Spinal cord (tissue), 9 donors: ENCODE measurements at regions not wholly inside any gene's neighbourhood (a gene's known extent, or its start where the extent isn't known, plus 50 kb on each side); places are given as distances from the start of the nearest gene placed in this dataset.

Source experiments
- DNase-seq, 6 donors: peaks; one replicate each; pipeline versions ENCODE4 v3.0.0 to v3.0.0-alpha.2; 2013 to 2015; ENCODE audit warnings: low spot score in 6 of 6, low read depth in 4 of 6
- H3K27ac ChIP-seq: one replicate; pipeline ENCODE4 v1.5.1; 2013; ENCODE audit warnings: low read depth, low read length, control low read depth
- H3K27me3 ChIP-seq: one replicate; pipeline ENCODE4 v1.6.1; 2013; ENCODE audit warnings: low read length; ENCODE audit not compliant: control insufficient read depth, insufficient read depth
- H3K36me3 ChIP-seq: one replicate; pipeline ENCODE4 v1.6.1; 2013; ENCODE audit warnings: low read length; ENCODE audit not compliant: control insufficient read depth, insufficient read depth
- H3K4me1 ChIP-seq: one replicate; pipeline ENCODE4 v1.6.1; 2013; ENCODE audit warnings: low read length; ENCODE audit not compliant: control insufficient read depth, insufficient read depth
- H3K4me3 ChIP-seq: one replicate; pipeline ENCODE4 v1.5.1; 2013; ENCODE audit warnings: low read depth, low read length, control low read depth
- H3K9me3 ChIP-seq: one replicate; pipeline ENCODE4 v1.6.1; 2013; ENCODE audit warnings: low read length; ENCODE audit not compliant: control insufficient read depth, insufficient read depth
- WGBS: methylation state at CpG from one replicate; pipeline ENCODE4 v1.1.5; 2013; ENCODE audit warnings: missing lambda C conversion rate; ENCODE audit not compliant: insufficient coverage; 5-methylcytosine and 5-hydroxymethylcytosine counted together
- donor health status: healthy.

DNA sequence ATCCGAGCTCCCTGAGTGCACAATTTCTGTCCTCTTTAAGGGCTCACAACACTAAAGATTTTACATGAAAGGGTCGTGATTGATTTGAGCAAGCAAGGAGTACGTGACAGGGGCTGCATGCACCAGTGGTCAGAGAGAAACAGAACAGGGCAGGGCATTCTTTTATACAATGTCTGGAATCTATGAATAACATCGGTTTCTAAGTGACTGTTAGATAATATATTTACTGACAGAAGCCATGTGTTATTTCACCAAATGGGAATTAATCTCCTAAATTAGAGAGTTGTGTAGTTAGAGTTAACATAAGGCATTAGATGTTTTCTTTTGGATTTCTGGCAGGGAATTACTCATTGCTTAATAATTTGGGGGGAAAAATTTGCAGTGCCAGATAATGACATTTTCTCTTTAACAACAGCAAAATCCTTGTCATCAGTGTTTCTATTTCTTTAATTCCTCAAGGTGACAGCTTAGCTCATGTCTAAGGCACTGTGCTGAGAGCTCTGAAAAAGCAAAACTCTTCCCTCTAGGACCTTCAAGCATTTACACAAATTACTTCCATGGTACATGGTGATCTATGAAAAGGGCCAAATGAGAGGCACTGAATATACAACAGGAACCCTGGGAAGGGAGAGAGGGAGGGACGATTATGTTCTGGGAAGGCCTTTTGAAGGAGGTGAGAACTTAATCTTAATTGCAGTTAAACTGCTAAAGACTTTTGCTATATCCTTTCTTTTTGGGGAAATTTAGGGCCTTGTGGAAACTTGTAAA, 145.0 kb downstream of the RTL3 start:
- H3K4me1 ChIP-seq = no peaks in the 10 kb centered on the region
- no peak overlapping the region for H3K4me3 ChIP-seq
- no CpG with 5 or more reads among the region's 5 CpGs for WGBS
- H3K9me3 ChIP-seq = no peaks in the 10 kb centered on the region
- no peak for DNase-seq
- H3K36me3 ChIP-seq = no peaks in the 10 kb centered on the region
- H3K27me3 ChIP-seq = no peaks in the 10 kb centered on the region
- no peak overlapping the region for H3K27ac ChIP-seq

DNA sequence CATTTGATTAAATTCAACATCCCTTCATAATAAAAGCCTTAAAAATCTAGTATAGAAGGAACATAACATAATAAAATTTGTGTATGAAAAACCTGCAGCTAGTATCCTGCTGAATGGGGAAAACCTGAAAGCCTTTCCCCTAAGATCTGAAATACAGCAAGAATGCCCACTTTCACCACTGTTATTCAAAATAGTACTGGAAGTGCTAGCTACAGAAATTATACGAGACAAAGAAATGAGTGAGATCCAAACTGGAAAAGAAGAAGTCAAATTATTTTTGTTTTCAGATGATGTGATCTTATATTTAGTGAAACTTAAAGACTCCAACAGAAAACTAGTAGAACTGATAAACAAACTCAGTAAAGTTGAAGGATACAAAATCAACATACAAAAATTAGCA, 152.9 kb downstream of the RTL3 start:
- Histone ChIP-seq H3K4me3 (no peak overlapping the region), H3K27me3 (no peaks in the 10 kb centered on the region), H3K9me3 (peaks cover 2% of the 10 kb centered on the region), H3K4me1 (no peaks in the 10 kb centered on the region), H3K27ac (no peak overlapping the region), H3K36me3 (no peaks in the 10 kb centered on the region)
- DNase-seq = no peak
- no CpG with 5 or more reads among the region's 1 CpG for WGBS

DNA sequence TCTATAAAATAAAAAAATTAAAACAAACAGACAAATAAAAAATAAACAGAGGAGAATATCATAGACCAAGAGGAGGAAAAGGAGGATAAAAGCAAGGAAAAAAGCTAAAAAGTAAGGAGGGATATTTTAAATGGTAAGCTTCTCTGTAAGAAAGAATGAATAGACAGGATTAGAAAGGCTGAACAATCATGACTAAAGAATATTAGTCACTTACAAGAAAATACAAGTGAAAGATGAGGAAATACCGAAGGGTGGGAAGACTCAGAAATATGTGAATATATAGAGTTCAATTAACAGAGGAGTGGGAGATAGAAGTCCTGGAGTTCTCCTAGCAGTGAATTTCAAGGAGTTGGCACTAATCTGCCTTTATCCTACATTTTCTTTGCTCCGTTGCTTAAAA, 162.6 kb downstream of the RTL3 start:
- DNase-seq = no peak
- no peaks in the 10 kb centered on the region for H3K36me3 ChIP-seq
- H3K27ac ChIP-seq = no peak overlapping the region
- no peaks in the 10 kb centered on the region for H3K27me3 ChIP-seq
- WGBS = no CpG with 5 or more reads among the region's 2 CpGs
- H3K9me3 ChIP-seq = no peaks in the 10 kb centered on the region
- no peaks in the 10 kb centered on the region for H3K4me1 ChIP-seq
- no peak overlapping the region for H3K4me3 ChIP-seq

DNA sequence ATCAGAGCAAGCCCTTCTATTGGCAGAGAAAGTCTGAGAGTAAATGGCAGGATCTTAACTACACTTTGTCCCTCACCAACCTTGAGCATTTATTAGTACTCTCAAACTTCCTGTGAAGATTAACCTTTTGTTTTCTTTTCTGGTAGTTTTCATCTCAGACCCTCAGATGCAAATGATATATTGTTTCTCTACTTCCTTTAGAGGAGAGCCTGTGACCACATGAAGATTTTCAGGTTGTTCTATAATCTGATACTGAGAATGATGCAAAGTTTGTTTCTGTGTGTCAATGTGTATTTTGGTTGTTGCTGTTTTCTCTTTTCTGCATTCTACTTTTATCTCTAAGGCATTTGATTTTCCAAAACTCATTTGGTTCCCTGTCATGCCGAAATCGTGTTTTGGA, 165.8 kb upstream of the CYSLTR1 start:
- Histone ChIP-seq H3K27ac (no peak overlapping the region), H3K36me3 (no peaks in the 10 kb centered on the region), H3K4me1 (no peaks in the 10 kb centered on the region), H3K4me3 (no peak overlapping the region), H3K9me3 (no peaks in the 10 kb centered on the region), H3K27me3 (no peaks in the 10 kb centered on the region)
- no CpG with 5 or more reads among the region's 2 CpGs for WGBS
- DNase-seq = no peak

DNA sequence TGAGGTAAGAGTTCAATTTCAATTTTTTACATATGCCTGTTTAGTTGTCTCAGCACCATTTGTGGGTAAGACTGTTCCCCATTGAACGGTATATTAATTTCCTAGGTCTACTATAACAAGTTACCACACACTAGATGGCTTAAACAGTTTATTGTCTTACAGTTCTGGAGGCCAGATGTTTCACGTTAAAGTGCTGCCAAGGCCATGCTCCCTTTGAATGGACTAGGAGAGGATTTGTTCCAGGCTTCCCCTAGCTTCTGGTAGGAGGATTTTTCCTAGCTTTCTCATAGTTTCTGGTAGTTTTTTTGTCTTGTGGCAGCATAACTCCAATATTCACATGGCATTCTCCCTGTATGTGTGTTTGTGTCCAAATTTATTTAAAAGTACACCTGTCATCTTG, 149.3 kb upstream of the CYSLTR1 start:
- no peaks in the 10 kb centered on the region for H3K9me3 ChIP-seq
- whole genome bisulfite sequencing = no CpG with 5 or more reads among the region's 2 CpGs
- H3K4me3 ChIP-seq = no peak overlapping the region
- H3K36me3 ChIP-seq = no peaks in the 10 kb centered on the region
- no peak for DNase-seq
- H3K27me3 ChIP-seq = no peaks in the 10 kb centered on the region
- no peaks in the 10 kb centered on the region for H3K4me1 ChIP-seq
- no peak overlapping the region for H3K27ac ChIP-seq

DNA sequence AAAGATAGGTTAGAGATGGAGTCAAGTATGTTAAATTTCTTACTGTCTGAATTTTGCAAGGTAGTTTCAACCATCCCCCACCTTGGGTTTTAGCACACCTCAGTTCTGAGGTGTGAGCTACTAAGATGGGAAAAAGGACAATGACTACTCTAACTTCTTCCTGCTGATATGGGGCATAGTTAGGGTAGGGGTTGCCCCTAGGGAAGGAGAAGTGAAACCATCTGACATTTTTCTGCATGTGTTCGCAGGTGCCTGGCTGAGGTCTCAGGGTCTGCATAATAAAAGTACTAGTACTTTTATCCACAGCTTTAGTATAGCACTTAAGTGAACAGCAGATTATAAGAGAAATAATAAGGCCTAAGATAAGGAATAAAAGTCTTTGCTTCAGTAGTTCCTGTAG, 129.5 kb upstream of the CYSLTR1 start:
- no CpG with 5 or more reads among the region's 1 CpG for WGBS
- no peak overlapping the region for H3K27ac ChIP-seq
- DNase-seq = no peak
- H3K9me3 ChIP-seq = no peaks in the 10 kb centered on the region
- H3K4me1 ChIP-seq = no peaks in the 10 kb centered on the region
- no peak overlapping the region for H3K4me3 ChIP-seq
- H3K36me3 ChIP-seq = no peaks in the 10 kb centered on the region
- H3K27me3 ChIP-seq = no peaks in the 10 kb centered on the region

GRCh38 chrX:78455901-78456300, 128.5 kb upstream of the CYSLTR1 start:
- no peak for DNase-seq
- H3K4me3 ChIP-seq = no peak overlapping the region
- no peaks in the 10 kb centered on the region for H3K36me3 ChIP-seq
- no peaks in the 10 kb centered on the region for H3K9me3 ChIP-seq
- WGBS = 79% methylated on average over 3 of the region's 4 CpGs
- no peak overlapping the region for H3K27ac ChIP-seq
- no peaks in the 10 kb centered on the region for H3K4me1 ChIP-seq
- no peaks in the 10 kb centered on the region for H3K27me3 ChIP-seq

DNA sequence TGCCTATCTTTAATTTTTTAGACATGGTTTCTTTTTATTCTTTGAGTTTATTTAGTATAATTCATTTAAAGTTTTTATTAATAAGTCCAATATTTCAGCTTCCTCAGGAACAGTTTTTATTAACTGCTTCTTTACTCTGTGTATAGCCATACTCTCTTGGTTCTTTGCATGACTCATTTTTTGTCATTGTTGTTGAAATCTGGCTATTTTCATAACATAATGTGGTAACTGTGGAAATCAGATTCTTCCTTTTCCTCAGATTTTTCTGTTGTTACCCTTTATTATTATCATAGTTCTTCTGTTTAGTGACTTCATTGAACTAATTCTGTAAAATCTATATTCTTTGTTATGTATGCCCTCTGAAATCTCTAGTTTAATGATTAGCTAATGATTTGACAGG, 124.9 kb upstream of the CYSLTR1 start:
- H3K27ac ChIP-seq = no peak overlapping the region
- no peaks in the 10 kb centered on the region for H3K27me3 ChIP-seq
- DNase-seq = no peak
- no peaks in the 10 kb centered on the region for H3K36me3 ChIP-seq
- no peak overlapping the region for H3K4me3 ChIP-seq
- no peaks in the 10 kb centered on the region for H3K9me3 ChIP-seq
- H3K4me1 ChIP-seq = no peaks in the 10 kb centered on the region

DNA sequence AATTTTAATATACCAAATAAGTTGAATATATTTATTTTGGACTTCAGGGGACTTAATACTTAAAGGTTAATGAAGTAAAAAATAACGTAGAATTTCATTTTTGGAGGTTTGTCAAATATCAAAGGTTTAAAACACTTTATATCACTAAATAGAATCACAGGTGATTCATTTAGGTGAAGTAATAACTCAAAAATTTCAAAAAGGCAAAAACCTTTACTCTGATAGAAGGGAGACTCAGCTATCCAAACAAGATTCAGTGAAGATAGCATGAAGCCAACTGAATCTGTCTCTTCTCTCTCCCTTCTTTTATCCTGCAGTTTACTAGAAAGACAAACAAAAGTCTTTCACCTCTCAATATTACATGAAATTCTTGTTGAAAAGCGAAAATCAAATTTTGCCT, 110.2 kb upstream of the CYSLTR1 start:
- WGBS = no CpG with 5 or more reads among the region's 2 CpGs
- no peak overlapping the region for H3K4me3 ChIP-seq

GRCh38 chrX:78429172-78429571, 101.8 kb upstream of the CYSLTR1 start:
- H3K36me3 ChIP-seq = no peaks in the 10 kb centered on the region
- DNase-seq = no peak
- no peak overlapping the region for H3K4me3 ChIP-seq
- no peaks in the 10 kb centered on the region for H3K9me3 ChIP-seq
- WGBS = no CpG with 5 or more reads among the region's 3 CpGs
- H3K27ac ChIP-seq = no peak overlapping the region
- H3K4me1 ChIP-seq = no peaks in the 10 kb centered on the region
- no peaks in the 10 kb centered on the region for H3K27me3 ChIP-seq

More for the DNA sequence above, 110.2 kb upstream of the CYSLTR1 start:
- Histone ChIP-seq H3K27me3 (no peaks in the 10 kb centered on the region), H3K27ac (no peak overlapping the region), H3K36me3 (no peaks in the 10 kb centered on the region), H3K9me3 (no peaks in the 10 kb centered on the region), H3K4me1 (no peaks in the 10 kb centered on the region)
- no peak for DNase-seq
